GM12864 (cell line): ENCODE measurements at regions not wholly inside any gene's neighbourhood (a gene's known extent, or its start where the extent isn't known, plus 50 kb on each side); places are given as distances from the start of the nearest gene placed in this dataset.

ENCODE experiments used
- DNase-seq: peaks from one replicate; pipeline ENCODE4 v3.0.0-alpha.2; 2011; ENCODE audit warnings: low read depth
- H3K4me3 ChIP-seq: 2 replicates; pipeline ENCODE4 v1.5.1; 2011; ENCODE audit warnings: mild to moderate bottlenecking, low read depth, low read length, control low read depth
- CTCF ChIP-seq: IDR thresholded peaks from 2 replicates; pipeline ENCODE4 v1.5.1; 2011; ENCODE audit warnings: low read depth, mild to moderate bottlenecking, moderate library complexity, low read length, control low read depth, inconsistent platforms; ENCODE audit errors: missing control alignments

DNA sequence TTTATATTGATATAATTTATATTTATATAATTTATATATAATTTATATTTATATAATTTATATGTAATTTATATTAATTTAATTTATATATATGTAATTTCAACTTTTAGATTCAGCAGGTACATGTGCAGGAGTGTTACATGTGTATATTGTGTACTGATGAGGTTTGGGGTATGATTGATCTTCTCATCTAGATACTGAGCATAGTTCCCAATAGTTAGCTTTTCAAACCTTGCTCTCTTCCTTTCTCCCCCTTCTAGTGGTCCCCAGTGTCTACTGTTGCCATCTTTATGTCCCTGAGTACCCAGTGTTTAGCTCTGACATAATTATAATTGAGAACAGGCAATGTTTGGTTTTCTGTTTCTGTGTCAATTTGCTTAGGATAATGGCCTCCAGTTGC, 1335.3 kb upstream of the CDH2 start:
- DNase-seq, result no peak
- no peak for TF ChIP-seq CTCF

DNA sequence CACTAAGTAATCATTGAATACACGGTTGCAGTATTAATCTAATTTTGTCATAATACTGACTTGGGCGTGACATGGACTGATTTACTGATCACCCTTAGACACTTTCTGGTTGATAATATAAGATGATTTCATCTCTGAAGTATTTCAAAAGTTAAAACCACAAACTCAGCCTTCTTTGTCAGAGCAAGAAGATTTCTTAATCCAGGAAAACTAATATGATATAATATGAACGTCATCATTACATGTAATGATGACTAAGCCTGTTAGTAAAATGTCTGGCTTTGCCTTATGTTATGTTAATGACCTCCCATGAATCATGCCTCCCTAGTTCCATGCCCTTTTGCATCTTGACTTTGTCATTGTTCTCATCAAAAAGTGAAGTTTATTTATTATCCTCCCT, 1325.0 kb upstream of the CDH2 start:
- H3K4me3 ChIP-seq, result no peak overlapping the region
- no peak for TF ChIP-seq CTCF
- DNase-seq, result no peak

More for the DNA sequence above, 1335.3 kb upstream of the CDH2 start:
- H3K4me3 ChIP-seq, result no peak overlapping the region

- DNase-seq, result no peak
These were observed 1319.3 kb upstream of the CDH2 start for GRCh38 chr18:29496152-29496680.

GRCh38 chr18:29494371-29494770, 1317.4 kb upstream of the CDH2 start:
- no peak overlapping the region for H3K4me3 ChIP-seq
- DNase-seq, result no peak
- TF ChIP-seq CTCF, result no peak

More at GRCh38 chr18:29496152-29496680, 1319.3 kb upstream of the CDH2 start:
- TF ChIP-seq CTCF, result no peak
- no peak overlapping the region for H3K4me3 ChIP-seq

DNA sequence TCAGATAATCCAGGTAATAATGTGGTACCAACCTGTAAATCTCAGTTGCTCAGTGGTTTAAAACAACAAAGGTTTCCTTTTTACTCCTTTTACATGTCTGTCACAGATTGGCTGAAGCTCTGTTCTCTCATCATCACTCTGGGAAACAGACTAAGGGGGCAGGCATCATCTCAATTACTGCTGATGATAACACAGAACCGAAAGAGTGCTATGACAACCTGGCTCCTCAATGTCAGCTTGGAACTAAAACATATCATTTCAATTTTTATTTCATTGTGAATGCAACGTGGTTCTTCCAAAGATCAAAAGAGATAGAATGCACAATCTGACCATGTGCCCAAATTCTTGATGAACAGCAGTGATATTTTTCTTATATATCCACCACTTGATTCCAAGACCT, 1315.0 kb upstream of the CDH2 start:
- DNase-seq, result no peak
- no peak for TF ChIP-seq CTCF
- no peak overlapping the region for H3K4me3 ChIP-seq

DNA sequence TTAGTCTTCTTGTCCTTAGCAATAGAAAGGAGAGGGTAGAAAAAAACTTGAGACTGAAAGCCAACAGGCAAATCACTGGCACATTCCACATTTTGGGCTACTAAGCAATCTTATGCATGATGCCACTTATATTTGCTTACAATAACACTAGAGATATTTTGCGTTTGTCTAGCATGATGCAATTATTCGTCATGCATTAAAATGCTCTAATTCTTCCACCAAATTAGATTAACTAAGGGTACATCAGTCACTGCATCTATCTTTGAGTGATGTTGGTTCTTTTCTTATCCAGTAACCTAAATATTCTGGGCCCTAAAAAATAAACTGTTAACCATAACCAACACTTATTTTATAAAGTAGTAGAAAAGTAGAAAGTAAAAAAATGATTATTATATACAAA, 1311.7 kb upstream of the CDH2 start:
- no peak for DNase-seq
- TF ChIP-seq CTCF, result no peak
- no peak overlapping the region for H3K4me3 ChIP-seq

- no peak for TF ChIP-seq CTCF
These were observed 1288.6 kb upstream of the CDH2 start for GRCh38 chr18:29465526-29465925.

More at GRCh38 chr18:29465526-29465925, 1288.6 kb upstream of the CDH2 start:
- DNase-seq, result no peak
- no peak overlapping the region for H3K4me3 ChIP-seq
